ENCODE measurements at regions not wholly inside any gene's neighbourhood (a gene's known extent, or its start where the extent isn't known, plus 50 kb on each side); places are given as distances from the start of the nearest gene placed in this dataset.
"Not testable (repeated sequence)": the region's sequence is repeated elsewhere in the genome, so short reads cannot be mapped to it uniquely, and the experiment has no call there.

DNA sequence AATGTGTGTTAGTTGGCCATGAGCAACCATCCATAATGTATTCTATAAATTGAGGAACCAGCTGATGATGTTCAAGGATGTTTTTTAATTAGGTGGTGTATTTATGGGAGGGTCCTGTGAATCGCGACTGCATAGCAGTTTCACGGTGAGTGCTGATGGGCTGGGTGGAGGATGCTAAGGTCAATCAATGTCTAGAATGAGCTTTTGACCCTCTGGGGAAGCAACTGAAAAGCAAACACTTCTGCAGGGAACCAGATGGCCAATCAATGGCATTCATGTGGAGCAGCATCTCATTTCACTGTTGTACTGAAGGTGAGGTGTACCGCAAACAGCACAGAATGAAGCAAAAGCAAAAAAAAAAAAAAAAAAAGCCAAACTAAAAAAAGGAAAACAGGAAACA is 676.1 kb upstream of the TMEM132C start:
- DNase-seq: no peak

DNA sequence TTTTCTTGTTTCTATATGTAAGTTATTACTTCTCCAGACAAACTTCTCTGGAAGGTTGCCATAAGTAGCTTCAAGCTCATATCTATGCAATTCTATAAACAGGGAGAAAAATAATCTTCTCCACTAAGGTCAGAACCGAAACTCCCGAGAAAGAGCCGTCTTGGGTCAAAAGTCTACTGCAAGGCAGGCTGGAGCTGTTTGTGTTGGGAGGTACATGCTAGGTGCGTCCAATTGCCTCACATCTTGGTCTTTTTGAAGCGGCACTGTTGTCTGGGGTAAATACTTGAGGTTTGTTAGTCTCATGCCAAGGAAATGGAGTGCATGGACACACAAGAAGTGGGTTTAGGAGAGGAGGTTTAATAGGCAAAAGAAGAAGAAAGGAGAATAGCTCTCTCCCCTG is 674.7 kb upstream of the TMEM132C start:
- no peak for DNase-seq

DNA sequence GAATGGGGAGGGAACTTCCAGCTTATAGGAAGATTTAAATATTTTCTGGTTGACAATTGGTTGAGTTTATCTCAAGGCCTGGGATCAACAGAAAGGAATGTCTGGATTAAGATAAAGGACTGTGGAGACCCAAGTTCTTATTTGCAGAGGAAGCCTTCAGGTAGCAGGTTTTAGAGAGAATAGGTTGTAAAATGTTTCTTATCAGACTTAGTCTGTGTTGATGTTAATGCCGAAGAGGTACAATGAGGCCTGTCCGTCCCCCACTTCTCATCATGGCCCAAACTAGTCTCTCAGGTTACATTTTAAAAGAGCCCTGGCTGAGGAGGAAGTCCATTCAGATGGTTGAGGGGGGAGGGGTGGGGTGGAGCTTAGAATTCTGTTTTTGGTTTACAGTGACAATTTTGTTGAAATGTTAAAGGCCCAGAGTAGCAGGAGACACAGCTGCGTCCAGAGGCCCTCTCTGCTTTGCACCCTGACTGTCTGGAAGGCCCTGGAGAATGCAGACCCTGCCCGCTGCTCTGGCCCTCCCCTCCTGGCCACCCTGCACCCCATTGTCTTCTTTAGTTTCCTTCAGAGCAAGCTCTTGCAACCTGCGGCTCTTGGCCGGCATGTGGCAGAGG is 672.5 kb upstream of the TMEM132C start:
- DNase-seq: no peak

DNA sequence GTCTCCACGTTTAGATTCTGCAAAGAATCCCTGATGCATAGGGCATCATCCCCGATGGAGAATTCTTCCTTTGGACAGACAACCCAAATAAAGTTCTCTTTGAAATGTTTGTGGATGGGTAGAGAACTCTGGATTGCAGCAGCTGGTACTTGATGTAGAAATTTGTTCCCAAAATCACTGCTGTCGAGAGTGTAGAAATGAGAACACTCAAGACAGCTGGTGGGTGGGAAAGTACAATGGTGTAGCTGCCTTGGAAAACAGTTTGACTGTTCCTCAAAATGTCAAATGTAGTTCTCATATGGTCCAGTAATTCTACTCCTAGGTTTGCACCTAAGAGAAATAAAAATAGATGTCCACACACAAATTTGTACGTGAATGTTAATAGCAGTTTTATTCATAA is 671.5 kb upstream of the TMEM132C start:
- DNase-seq: no peak

DNA sequence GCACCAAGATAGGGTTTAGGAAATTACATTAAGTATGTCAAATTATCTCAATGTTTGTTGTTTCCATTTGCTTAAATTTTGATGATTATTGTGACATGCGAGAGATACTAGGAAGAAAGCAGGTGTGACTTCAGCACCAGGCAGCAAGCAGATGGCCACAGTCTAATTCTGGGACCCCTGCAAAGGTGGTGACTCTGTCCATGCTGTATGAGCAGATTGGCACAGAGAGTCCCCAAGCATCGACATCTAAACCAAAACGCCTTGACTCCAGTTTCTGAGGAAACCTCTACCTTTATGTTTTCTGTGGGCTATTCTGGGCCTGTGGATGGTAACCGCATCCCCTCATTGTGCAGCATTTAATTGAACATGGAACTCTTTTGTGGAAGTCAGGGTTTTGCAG is 670.1 kb upstream of the TMEM132C start:
- no peak for DNase-seq

DNA sequence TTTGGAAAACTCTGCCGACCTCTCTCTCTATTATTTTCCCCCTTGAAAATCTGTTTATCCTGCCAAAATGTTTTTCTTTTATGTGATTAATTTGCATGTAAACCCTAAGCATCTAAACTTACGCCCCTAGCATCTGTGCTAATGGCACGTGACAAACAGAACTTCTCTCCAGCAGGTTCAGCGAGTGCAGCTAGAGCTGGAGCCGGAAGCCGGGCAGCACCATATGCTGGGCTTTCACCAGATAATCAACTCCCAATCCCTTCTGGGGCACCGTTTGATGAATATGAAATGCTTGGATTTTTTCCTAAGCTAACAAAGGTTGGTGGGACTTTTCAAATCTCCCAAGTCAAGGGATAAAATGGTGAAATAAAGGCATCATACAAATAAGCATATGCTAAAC is 667.5 kb upstream of the TMEM132C start:
- DNase-seq: no peak

DNA sequence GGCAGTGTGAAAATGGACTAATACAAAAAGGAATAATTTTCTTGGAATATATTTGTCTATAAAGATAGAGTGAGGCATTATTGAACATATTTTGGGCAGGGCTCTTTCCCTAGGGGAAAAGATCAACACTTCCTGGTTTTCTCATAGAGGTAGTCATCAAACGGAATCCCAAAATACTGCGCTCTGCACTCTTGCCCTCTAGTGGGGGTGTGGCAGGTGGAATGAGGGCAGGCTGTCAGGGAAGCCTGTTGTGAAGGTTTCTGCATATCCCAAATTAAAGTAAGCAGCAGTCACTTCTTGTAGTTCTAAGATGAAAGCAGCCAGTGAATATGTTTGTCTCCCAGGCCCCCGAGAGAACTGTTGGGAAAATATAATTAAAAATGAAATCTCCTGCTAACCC is 666.8 kb upstream of the TMEM132C start:
- no peak for DNase-seq

DNA sequence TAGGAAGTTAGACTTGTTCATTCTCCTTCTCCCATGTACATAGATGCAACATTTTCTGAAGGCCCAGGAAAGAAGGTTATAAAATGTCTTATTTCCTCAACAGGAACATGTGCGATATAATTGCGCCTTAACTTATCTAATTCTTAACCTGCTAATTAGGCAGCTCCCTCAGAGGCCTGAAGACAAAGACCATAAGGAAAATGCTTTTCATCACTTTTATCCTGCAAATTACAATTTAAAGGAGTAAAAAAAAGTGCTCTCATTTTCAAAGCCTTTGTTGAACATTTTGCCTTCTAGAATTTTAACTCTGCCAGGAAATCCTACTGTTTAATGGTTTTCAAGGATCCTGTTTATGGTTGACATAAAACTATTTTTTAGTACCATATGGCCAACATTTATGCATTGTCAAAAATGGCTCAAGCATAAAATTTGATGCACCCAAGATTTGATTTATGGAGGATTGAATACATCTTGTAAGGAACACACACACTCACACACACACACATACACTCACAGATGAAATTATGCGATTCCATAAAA is 660.4 kb upstream of the TMEM132C start:
- DNase-seq: no peak

DNA sequence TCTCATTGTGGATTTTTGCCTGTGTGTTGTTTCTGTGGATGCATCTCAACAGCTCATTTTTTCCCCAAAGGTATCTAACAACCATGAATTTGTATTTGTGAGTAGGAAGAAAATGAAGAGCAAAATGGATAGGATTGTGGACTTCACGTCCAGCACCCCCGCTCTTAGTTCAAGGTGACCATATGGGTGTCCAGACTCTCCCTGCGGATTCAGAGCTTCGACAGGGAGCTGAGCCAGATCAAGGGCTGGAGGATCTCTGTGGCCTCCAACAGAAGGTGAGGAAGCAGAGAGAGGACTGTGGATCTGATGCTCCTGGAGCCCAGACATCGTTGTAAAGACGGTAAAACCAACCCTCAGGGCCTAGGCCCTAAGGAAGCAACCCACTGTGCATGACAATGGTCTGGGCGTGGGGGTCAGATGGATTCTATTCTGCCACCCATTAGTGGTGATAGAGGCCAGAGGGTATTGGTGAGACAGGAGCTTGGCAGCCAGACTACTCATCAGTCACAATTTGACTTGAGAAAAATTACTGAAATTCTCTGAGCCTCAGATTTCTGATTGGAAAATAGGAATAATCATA is 659.7 kb upstream of the TMEM132C start:
- DNase-seq: no peak

DNA sequence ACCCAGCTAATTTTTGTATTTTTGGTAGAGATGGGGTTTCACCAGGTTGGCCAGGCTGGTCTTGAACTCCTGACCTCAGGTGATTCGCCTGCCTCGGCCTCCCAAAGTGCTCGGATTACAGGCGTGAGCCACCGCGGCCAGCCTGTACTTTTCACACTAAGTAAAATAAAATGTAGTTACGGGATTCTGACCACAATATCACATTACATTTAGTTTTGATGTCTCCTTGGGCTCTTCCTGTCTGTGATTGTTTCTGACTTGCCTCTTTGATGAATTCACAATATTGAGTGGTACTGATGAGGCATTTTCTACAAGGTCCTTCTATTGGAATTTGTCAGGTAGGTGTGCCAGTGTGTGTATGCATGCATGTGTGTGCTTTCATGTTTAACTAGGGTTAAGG is 658.6 kb upstream of the TMEM132C start:
- not testable (repeated sequence) for DNase-seq

DNA sequence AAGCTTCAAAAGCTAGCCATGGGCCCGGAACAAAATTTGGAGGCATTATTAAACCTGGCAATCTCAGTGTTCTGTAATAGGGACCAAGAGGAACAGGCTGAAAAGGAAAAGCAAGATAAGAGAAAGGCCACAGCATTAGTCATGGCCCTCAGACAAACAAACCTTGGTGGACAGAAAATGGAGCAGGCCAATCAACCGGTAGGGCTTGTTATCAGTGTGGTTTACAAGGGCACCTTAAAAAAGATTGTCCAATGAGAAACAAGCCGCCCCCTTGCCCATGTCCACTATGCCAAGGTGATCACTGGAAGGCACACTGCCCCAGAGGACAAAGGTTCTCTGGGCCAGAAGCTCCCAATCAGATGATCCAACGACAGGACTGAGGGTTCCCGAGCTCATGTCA is 653.9 kb upstream of the TMEM132C start:
- DNase-seq: no peak

DNA sequence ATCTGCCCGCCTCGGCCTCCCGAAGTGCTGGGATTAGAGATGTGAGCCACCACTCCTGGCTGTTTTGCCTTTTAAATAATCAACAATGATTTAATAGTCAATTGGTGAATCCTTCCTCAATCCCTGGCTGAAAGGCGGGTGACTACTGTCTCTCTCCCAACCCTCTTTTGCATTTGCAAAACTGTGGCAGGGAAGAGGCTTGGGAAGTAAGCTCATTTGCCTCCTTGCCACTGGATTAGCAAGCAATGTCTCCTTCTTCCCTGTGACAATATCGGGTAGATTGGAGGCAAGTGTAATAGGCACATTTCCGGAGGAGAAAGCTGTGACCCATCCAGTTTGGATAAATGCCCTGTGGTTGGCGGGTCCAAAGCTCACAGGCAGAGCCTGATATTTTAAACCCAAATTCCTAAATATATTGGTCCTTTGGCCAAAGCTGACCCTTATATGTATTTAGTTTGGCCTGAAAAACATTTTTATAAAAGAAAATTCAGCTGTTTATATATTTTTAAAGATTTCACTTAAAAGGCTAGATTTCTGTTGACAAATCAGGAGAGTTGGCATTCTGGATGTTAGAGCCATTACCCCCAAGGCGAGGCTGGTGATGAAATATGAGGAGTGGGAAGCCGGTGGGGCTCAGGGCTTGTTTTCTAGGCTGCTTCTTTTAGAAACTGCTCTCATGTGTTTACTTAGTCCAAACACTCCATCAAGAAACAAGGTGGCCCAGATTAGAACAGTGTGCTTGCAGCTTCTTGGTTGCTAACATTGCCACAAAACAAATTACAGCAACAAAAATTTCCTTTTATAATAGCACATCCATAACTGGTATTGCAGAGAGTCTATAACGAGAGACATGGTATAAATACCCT is 646.9 kb upstream of the TMEM132C start:
- DNase-seq: no peak

DNA sequence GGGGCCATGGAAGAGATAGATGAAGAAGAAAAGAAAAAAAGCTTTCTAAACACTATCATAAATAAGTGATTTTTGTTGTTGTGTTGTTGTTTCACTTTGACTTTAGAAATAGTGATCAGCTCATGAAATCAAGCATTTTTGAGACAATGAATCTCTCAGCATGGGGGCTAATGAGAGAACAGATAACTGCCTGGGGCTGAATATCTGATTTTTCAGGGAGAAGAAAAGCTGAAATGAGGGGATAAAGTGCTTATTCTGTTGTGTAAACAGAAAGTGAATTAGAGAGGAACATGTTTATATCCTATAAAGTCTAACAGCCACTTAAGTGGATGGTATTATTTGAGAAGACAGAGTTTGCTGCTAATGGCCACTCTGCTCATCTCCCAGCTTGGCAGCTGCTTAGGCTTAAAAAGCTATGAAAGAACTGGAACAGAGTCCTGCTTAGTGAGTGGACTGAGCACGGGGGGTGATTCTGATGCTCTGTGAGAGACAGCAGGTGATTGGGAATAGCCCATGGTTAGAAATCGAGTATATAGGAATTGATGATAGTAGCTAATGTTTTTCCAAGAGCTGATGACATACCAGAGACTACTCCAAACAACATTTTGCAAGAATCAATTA is 646.1 kb upstream of the TMEM132C start:
- no peak for DNase-seq

DNA sequence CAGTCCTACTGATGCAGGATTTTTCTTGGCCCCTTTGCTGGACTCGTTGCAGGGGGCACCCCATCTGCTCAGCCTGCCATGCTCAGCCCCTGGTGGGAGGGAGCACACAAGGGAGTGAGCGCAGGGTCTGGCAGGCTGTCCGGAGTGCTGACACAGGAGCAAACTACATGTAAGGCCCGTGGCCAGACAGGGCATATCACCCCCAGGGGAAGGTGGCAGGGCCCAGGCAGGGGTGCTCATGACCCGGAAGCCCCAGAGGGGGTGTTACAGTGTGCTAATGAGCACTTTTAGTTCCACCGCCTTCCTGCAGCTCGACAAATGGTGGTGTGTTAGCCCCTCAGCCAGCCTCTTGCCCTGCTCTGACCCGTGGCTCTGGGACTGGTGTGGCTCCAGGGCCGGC is 645.6 kb upstream of the TMEM132C start:
- DNase-seq: no peak

DNA sequence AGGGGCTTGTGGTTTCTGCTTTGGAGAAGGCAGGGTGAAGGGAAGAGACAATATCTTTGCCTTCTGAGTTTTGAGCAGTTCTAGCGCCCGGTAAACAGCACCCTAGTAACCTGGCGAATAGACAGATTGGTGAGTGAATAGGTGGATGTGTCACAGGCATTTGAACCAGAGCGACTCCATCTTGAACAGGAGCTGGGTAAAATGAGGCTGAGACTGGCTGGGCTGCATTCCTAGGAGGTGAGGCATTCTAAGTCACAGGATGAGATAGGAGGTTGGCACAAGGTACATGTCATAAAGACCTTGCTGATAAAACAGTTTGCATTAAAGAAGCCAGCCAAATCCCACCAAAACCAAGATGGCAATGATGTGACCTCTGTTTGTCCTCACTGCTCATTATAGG is 643.6 kb upstream of the TMEM132C start:
- no peak for DNase-seq

DNA sequence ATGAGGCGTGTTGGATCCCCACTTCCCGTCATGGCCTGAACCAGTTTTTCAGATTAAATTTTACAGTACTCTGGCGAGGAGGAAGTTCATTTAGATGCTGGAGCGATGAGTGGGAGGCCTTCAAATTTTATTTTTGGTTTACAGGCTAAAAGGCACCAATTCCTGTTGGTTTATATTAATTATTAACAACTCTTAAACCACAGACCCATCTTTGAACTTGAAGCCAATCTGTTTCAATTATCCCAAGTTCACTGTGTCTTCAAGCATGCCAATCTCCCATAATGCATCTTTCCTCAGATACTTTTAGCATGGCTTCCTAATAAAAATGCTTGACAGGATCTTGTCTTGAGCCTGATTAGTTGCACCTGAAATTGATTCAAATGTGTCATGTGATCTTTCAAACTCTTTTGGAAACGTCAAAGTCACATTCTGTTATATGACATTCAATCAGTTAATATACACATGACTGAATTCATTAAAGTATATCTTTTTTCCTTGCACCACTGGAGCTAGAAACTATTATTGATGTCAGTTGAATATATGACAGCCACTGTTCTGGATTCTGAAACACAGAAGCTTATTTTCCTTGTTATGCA is 641.7 kb upstream of the TMEM132C start:
- no peak for DNase-seq

DNA sequence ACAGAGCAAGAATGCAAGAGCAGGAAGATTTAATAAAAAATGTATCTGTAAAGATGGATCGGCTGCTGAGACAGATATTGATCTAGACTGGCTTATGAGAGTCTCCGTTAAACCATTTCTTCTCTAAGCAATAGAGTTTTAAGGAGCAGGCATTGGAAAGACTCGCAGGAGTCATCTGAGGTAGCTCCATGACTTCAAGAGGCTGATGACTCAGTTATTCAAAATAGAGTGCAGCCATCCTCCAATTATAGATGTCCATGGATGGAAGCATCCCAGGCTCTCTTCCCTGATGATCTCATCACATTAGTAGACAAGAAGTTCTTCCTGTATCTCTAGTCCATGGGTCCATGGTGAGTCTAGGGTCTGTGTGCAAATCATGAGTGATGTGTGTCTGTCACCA is 638.3 kb upstream of the TMEM132C start:
- no peak for DNase-seq

DNA sequence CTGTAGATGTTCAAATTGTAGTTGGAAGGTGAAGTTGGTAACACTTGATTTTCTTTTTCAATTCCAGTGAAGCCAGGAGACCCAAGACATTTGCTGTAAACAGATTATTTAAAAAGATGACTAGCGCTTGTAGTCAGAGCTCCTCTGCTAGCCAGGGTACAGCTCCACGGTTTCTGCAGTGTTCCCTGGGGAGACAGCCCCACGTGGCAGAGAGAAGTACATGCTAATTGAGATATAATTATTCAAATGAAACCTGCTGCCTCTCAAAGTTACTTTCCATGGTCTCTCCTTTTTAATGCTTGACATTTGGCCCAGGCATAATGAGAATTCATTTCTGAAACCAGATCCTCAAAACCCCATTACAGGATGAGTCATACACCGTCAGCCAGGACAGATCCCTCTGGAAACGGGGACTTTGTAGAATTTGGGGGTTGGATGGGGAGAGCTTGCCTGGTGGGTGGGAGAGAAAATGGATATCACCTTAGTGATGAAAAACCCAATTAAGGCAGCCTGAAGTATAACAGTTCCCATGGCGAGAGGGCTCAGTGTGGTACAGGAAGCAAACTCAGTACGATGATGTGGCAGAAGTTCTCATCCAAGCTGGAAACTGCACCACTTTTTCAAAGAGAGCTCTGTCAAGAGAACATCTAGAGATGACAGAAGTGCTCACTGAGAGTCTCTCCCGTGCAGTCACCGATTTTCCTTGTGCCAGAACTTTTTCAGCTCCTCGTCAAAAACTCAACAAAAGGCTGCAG is 637.7 kb upstream of the TMEM132C start:
- no peak for DNase-seq

DNA sequence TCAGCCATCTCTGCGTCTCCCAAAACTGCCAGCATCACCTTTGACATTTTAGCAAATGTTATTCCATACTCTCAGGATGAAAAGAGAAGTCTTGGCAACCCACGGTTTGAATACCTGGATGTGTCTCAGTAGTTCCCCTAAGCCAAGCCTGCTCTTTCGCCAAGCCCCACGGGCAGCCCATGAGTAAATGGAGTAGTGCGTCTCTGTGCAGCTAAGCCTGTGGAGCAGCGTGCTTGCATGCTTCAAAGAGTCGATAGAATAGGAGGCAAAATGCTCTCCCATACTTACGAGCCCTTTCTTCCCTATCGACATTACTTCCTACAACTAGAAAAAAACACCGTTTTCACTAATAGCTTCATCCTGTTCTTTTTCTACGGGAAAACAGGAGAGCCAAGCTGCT is 634.5 kb upstream of the TMEM132C start:
- no peak for DNase-seq

DNA sequence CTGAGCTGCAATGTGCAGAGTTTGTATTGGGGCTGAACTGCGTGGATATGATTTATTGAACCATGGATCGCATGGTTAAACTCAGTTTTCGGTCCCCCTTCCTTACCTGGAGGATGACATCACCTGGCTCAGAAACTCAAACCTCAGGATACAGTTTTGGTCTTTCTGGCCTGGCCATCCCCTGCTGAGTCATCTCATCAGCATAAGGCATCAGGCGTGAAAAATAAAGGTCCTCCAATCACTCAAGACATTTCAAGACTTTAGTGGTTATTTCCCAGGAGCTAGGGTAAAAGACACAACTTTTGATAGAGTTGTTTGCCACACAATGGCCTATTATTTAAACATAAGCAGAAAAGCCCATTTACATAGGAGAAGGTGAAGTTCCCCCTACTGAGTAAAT is 631.1 kb upstream of the TMEM132C start:
- DNase-seq: no peak

DNA sequence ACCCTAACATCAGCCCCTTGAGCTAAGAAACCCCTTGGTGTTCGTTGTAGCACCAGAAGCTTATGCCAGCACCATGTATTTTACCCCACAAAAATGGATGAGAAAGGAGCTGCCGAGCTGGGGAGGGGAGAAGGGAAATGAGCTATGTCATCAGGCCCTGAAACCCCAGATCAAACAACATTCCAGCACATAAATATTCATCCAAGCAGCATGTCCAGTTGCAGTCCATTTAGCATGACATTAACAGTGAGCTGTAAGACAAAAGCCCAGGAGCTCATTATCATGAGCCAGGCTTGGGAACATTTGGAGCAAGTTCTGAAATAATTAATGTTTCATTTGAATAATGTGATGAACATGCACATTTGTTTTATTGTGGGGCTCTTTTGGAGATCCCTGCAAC is 630.1 kb upstream of the TMEM132C start:
- DNase-seq: no peak

DNA sequence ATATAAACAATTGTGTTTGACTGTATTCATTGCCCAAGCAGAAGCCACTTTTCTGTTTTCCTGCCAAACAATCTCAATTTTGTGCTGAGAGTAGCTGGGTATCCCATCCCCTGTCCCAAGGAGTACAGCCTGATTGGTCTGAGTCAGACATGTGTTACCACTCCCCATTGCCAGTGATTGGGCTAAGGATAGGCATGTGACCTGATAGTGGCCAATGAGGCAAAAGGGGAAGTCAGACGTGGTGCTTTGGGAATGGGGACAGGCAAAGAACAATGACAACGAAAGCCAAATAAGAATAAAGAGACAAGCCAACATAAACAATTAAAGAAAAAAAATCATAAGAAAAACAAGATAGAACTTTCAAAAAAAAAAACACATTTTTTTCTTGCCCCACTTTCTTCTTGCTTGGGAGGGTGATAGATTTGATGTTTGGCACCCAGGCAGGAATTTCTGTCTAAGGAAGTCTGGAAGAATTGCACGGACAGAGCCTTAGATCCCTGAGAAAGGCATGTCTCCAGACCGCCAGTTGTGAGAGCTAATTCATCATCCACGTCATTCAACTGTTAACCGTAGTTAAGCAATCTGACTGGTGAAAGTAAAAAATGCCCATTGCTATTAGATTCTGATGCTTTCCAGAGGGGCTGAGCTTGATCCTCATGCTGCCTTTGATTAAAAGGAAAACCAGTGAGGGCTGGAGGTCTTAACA is 626.6 kb upstream of the TMEM132C start:
- DNase-seq: no peak
